ENCODE measurements at regions not wholly inside any gene's neighbourhood (a gene's known extent, or its start where the extent isn't known, plus 50 kb on each side); places are given as distances from the start of the nearest gene placed in this dataset.
"Not testable (repeated sequence)": the region's sequence is repeated elsewhere in the genome, so short reads cannot be mapped to it uniquely, and the experiment has no call there.

DNA sequence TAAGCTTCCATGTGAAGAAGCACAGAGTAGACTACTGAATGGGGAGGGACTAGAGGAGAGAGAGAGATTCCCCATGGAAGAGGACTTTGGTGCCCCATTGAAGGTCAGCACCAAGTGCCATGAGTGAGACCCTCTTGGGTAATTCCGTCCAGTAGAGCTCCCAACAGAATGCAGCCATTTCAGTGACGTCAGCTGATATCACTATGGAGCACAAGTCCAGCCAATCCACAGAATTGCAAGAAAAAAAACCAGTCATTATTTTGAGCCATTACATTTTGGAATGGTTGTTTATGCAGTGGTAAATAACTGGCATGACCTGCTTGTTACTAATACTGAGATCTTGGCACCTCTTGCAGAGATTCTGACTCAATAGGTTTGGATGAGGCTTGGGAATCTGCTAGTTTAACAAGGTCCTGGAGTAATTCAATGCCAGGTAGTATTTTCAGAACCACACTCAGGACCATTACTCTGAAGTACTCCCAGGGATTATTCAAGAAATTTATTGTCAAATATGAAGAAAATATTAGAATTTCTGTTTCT is 52.6 kb upstream of the SP8 start:
- DNase-seq: no peak

DNA sequence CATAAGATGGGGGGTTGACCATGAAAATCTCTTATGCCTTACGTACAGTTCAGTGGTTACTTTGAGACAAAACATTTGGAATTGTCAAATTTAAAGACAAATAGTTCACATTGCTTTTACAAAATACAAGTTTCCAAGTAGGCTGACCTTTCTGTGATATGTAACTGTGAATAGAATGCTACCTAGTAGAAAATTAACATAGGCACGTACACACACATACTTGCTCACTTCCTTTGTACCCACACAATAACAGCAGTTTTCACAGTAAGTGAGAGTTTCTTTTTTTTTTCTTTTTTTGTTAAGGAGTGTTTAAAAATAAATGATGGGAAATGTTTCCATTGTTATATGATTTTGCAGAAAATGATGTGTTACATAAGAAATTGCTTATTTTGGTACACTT is 53.3 kb upstream of the SP8 start:
- DNase-seq: no peak

DNA sequence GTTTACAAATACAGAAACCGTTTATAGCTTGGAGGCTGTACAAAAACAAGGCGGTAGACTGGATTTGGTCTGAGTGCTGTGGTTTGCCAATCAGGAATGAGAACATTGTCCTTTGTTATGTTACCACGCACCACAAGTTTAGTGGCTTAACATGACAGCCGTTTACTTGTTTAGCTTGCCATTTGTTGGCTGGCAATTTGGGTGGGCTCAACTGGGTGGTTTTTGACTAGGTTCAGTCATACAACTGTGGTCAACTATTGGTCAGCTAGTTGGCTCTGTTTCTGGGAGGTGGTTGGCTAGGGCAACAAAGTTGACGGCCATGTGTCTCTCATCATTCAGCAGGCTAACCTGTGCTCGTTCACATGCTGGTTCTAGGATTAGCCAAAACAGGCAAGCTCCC is 60.1 kb upstream of the SP8 start:
- no peak for DNase-seq

DNA sequence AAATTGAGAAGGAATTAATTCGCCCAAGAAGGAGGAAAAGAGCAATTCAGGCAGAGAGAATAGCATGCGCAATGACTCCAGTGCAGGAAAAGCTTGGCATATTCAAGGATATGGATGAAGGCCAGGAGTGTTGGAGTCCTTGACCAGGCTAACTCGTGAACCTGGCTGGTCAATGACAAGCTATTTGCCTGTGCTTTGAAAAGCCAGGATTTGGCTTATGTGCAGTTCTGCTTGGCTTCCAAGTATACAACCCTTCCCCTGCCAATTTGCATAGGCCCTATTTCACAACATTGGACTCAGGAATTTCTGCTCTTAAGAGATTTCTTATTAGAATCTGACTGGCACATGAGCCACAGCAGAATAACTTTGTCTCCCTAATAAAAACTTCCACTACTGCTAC is 72.3 kb upstream of the SP8 start:
- no peak for DNase-seq

DNA sequence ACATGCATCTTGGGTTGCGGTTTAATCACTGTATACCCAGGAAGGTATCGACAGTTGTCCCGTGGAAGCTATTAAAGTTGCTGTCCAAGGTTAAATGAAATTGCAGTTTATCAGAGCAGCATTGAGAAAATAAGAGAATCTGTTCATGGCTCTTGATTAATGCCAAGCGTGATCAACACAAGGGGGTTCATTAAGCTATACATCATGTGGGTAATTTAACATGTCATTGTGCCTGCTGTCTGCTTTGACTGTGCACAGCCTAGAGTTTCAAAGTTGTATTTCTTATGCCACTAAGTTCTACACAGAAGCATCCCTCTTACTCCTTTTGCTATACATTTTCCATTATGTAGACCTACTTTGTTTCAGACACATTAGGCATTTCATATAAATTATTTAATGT is 74.8 kb upstream of the SP8 start:
- DNase-seq: no peak

DNA sequence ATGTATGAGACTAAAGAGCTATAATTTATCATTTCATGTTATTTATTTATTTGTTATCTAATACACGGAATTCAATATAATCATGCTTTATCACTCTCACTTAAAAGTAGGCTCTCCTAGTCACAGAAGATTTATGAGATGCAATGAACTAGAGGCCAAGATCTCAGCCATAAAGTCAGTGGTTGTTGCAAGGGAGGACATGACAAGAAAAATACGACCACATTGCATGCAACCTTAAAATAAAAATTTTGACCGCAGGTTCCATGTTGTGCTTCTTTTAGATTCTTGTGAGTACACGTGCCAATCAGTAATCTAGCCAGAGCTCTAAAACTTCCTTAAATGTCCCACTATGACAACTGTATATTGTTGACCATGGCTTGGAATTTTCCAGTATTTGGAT is 75.9 kb upstream of the SP8 start:
- DNase-seq: no peak

DNA sequence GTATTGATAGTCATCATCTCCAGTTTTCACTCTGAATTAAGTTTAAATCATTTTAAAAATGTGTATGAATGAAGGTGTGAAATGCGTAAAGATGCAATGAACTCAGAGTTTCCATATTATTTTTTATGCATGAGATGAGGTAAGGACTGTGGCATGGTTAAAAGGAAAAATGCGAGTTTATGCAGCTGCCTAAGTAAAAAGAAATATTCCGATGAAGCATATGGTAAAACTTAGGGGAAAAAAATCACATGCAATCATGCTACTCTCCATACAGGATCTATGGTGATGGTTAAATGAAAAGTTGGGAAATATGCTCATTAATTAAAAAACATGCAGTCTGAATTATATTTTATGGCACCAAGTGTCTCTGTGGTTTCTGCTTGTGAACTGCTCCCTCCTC is 77.5 kb upstream of the SP8 start:
- DNase-seq: no peak

DNA sequence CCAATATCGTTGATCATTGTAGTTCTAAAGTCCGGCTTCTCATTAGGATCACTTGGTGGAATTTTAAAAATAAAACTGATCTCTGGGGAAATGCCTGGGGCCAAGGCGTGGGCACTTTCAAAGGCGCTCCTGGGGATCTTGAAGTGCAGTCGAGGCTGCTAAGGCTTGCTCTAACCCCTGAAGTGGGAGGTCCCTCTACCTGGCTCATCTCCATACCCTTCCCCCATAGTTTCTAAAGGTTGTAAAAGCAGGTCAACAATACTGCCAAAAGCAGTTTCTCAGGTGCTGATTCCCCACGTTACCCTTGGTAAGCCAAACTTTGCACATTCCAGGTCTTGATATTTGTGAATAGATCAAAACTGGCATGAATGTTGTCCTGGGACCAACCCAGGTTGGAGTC is 79.0 kb upstream of the SP8 start:
- no peak for DNase-seq

DNA sequence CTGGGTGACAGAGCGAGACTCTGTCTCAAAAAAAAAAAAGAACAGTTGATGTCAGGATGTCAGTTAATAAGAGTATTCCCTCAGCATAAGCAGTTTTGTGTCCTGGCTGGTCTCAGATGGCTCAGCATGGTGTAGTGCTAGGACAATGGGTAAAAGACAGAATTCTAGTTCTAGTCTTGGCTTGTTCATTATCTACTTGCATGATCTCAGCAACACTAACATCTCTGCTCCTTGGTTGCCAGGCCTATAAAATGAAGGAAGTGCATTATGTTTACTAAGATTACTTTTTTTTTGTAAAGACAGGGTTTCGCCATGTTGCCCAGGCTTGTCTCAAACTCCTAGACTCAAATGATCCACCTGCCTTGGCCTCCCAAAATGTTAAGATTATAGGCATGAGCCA is 84.3 kb upstream of the SP8 start:
- DNase-seq: no peak

DNA sequence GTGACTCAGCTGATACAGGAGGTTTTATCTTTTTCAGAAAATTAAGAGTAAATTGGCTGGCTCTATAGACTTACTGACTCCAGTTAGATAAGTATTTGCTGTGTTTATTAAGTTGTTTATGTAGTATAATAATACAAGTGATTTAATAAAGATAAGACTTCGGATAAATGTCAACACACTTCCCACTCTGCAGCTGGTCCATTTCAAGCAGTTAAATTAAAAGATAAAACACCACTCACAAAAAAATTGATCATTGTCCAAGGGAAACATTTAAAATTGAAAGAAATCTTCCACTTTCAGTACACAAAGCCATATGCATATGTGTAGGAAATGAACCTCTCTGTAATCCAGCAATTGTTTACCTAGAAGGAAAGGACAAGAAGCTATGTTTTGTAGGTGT is 106.1 kb upstream of the SP8 start:
- no peak for DNase-seq

DNA sequence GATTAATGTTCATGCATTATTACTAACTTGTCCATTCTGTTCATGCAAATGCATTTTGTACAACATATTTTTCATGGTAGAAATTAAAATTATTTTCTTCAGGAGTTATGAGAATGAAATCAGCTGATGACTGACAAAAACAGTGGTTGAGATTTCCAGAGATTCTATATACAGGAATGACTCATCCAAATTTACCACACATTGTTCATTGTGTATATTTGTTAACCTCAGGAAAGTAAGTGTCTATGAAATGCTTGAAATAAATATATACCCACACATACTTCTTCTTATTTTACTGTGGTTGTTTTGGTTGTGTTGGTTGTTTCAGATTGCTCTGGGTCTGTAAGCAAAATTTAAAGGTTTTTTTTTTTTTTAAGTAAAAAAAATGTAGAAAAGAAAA is 108.1 kb upstream of the SP8 start:
- no peak for DNase-seq

DNA sequence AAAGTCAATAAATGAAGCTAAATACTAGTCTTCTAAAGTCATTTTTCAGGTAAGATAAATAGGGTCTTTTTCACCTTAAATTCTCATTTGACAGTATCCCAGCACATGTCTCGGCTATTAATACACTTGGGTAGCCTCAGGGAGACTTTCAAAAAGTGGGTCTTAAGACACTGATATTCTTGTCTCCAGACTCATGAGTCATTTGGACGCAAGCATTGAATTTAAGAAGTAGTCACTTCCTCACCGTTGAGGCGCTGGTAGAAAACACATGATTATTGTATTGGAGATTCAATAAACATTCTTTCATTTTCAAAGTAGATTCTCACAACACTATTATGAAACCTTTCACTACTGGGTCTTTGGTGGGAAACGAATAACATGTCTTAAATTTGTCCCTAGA is 108.9 kb upstream of the SP8 start:
- no peak for DNase-seq

DNA sequence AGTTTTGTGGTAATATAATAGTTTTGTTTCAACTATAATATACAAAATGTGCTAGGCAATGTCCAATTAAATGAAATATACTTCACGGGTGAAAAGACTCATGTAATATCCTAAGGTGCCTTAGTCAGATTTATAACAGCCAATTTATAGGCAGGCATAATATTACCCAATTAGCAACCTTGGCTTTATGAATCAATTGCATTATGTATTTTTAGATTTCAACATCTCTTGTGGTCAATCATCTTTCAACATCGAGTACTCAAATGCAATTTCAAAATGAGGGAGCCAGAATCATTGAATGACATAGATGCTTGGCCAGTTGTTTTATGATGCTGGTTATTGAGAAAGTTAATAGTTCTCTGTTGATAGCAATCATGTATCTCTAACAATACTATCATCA is 110.3 kb upstream of the SP8 start:
- no peak for DNase-seq

DNA sequence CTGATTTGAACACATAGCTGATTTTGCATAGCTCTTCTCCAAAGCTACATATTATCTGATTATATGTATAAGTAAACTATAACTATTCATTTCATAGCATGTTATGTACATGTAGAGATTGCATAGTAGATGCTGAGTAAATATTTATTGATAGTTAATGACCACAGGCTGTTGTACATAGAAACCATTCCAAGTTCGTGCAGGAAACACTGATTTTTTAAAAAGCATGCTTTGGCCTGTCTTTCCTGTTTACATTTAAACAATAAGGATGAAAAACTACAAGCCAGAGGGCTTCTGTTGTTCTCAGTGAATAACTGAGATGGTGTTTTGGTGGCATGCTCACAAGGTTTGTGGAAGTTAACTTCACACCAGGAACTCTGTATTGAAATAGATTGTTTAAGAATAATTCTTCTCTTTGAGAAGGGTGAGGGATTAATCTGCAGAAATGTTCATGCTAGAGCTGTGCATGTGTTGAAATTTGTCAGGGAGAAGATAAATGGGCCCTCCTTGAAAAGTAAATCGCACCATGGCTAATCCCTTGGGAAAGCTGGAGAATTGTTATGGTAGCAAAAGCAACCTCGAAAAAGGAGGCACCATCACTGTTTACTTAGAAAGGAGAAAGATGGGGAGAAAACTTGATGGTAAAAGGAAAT is 120.2 kb upstream of the SP8 start:
- no peak for DNase-seq

DNA sequence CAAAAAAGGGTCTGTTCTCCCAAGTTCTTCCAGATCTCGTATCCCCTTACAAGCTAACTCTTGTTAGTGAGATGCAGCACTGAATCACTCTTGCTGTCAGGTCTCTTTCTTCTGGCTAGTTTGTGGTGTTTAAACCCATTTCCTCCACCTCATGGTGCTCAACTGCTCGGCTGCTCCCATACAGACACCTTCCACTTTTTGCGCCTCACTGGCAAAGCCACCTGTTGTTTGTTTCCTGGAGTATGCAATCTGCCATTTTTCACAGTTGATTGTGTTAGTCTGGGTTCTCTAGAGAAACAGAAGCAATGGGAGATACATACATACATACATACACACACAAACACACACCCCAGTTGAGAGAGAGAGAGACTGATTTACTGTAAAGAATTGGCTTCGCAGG is 124.4 kb upstream of the SP8 start:
- no peak for DNase-seq

DNA sequence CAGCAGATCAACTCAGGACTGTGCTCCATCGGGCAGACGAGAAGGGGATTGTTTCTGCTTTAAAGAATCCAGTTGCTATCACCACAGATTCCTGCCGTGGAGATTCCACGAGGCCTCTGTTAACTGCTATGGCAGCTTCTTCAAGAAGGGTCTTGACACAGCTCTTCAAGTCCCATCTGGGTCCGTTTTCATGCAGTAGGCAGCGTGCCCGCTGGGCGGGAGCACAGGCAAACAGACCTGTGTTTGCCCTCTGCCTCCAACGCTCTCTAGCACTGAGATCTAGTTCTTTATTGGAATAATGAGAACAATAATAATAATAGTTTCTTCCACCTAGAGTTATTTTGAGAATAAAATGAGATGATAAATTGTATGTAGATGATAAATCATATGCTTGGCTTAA is 127.2 kb upstream of the SP8 start:
- DNase-seq: no peak

DNA sequence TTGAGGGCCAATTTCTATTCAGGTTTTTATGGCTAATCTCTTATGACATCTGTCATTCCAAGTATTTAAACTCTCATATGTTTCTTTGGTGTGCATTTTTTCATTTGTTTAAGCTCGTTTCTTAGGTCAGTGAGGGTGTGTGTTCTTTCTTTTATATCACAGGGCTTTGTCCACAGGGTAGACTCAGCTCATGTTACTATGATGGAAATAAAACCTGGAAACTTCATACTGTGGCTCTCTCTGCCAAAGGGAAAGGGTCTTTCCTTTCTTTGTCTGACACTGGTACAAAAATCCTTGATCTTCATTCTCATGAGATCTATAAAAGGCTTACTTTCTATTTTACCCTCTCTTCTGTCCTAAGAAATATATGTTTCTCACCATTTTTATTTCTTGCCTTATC is 129.6 kb upstream of the SP8 start:
- DNase-seq: no peak

DNA sequence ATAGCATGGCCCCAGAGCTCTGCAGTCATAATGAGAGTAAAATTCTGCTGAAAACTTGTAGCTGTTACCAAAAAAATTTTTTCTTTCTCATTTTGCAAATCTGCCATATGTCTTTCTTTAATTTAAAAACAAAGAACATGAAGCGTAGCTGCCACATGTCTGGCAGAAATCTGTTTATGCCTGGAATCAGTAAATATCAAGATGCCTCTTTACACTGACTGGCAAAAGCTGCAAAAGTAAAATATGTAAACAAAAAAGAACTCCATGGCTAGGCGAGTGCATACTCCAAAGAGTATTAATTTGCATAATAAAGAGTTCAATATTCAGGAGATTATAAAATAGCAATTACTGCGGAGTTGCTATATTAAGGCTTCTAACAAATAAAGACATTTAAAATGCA is 130.9 kb upstream of the SP8 start:
- DNase-seq: no peak

DNA sequence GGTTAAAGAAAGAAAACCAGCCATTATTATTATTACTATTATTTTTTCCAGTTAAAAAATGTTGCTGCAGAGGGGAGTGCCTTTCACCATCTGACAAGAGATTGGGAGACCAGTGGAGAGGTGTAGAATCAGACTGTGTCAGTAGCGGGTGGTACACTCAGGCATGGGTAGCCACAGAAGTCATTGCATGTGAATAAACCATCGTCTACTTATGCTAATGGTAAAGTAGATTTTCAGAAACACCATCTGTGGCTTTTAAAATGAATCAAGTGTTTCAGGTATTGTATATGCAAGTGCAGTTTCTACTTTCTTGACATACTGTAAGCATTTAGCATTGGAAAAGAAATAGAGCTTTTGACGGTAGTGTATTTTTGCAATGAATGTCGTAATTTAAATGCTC is 131.5 kb upstream of the SP8 start:
- no peak for DNase-seq

DNA sequence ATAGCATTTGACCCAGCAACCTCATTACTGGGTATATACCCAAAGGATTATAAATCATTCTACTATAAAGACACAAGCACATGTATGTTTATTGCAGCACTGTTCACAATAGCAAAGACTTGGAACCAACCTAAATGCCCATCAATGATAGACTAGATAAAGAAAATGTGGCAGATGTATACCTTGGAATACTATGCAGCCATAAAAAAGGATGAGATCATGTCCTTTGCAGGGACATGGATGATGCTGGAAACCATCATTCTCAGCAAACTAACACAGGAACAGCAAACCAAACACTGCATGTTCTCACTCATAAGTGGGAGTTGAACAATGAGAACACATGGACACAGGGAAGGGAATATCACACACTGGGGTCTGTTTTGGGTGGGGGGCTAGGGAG is 140.5 kb upstream of the SP8 start:
- DNase-seq: not testable (repeated sequence)

DNA sequence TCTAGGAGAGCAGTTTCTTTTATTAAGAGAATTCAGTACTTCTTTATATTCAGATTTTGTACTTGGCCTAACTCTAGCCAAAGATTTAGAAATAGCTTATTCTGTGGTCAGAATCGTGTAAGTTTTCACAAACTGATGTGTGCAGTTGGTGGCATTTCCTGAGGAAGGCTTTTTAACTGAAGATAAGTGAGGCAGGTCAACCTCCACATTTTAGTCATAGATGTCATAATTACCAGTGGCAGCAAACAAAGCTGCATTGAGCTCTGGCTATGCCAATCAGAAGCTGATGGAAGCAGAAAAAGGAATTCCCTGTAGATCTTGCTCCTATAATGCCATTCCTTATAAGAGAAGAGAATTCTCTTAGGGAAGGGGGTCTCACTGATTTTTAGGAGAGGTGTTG is 141.3 kb upstream of the SP8 start:
- DNase-seq: no peak

DNA sequence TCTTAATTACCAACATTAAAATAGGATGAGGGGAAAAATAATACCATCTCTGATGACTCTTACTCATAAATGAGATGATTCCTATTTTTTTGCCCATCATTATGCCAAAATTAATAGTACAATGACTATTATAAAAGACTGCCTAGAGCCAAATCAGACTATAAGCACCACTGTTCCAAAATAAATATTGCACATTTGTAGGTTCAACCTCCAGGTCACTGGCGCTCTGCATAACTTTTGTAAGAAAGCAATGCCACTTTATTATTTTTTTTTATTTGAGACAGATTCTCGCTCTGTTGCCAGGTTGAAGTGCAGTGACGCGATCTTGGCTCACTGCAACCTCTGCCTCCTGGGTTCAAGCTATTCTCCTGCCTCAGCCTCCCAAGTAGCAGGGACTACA is 142.5 kb upstream of the SP8 start:
- DNase-seq: no peak

DNA sequence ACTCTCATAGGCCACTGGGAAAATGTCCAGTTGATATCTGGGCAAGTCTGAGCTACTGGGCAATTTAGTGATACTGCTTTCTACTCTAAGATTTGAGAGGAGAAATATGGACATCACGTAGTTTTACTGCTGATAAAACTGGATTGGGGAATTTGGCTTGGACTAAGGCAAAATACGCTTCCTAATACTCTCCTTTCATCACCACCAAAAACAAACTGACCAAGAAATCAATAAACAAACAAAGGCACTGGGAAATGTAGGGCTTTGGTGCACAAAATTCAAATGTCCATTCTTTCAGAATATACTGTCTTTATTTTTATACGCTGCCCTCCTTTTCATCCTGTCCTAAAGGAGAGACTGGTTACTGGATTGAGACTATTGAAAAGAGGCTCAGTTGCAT is 145.1 kb upstream of the SP8 start:
- no peak for DNase-seq

DNA sequence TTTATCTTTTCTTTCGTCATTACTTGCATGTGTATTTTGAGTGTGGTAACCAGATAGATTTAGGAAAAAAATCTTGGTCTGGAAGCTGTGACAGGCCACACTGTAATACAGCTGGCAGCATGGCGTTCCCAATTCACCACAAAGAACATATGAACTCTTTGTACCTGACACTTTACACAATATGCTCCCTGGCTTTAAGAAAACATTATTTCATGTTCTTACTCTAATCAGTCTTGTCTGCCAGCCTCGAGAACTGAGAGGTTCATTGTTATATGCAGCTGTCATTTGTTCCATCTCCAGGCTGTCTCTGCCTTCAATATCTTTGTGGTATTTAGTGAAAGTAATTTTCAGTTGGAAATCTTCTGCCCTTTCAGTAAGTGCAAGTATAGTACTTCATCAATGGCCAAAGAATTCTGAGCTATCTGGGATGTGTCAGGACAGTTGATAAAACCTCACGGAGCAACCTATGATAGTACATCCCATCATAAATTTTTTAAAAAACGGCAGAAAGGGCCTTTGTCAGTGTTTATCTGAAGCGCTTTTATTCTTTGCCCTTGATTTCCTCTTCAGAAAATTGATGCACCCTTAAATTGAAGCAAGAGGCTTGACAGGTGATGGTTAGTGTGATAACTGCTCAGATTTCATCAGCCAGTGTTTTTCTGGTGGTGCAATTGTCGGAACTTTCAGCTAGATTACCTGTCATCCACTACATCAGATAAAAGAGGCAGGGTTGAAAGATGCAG is 146.3 kb upstream of the SP8 start:
- no peak for DNase-seq

DNA sequence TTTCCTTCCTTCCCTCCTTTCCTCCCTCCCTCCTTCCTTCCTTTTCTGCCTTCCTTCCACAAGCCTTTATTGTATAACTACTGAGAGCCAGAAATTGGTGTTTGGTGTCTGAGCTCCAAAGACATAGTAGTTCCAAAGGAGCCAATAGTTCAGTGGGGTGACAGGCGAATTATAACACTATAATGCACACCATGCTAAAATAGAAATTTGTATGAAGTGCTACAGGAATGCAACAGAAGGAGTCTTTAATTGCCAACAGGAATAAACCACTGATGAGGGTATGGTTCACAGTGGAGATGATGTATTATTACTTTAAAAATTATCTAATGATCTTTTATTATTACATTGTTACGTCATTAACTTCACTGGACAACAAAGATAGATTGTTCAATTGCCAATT is 158.8 kb upstream of the SP8 start:
- DNase-seq: no peak

Measured in CD4-positive, alpha-beta T cell treated with Interleukin-17A for 4 hours (primary cell).